GM19452 (cell line): ENCODE measurements at regions not wholly inside any gene's neighbourhood (a gene's known extent, or its start where the extent isn't known, plus 50 kb on each side); places are given as distances from the start of the nearest gene placed in this dataset.
"Not testable (repeated sequence)": the region's sequence is repeated elsewhere in the genome, so short reads cannot be mapped to it uniquely, and the experiment has no call there.

ENCODE experiments used
- ATAC-seq: cut with Tn5 transposase; IDR thresholded peaks from one replicate; pipeline ENCODE4 v1.9.1; 2021; ENCODE audit not compliant: unreplicated experiment

GRCh38 chr11:97729546-97730272, 1291.0 kb upstream of the CNTN5 start:
- no peak for ATAC-seq

GRCh38 chr11:97732011-97732632, 1288.6 kb upstream of the CNTN5 start:
- ATAC-seq, result no peak

GRCh38 chr11:97738751-97739150, 1282.0 kb upstream of the CNTN5 start:
- ATAC-seq, result no peak

GRCh38 chr11:97739932-97740800, 1280.6 kb upstream of the CNTN5 start:
- no peak for ATAC-seq

- ATAC-seq, result no peak
Observed at GRCh38 chr11:97740801-97741151, 1280.0 kb upstream of the CNTN5 start.

- no peak for ATAC-seq
Observed at GRCh38 chr11:97742717-97743116, 1278.0 kb upstream of the CNTN5 start.

GRCh38 chr11:97743205-97743742, 1277.5 kb upstream of the CNTN5 start:
- ATAC-seq, result no peak

GRCh38 chr11:97745515-97746050, 1275.2 kb upstream of the CNTN5 start:
- no peak for ATAC-seq

- ATAC-seq, result no peak
Observed at GRCh38 chr11:97746818-97747217, 1273.9 kb upstream of the CNTN5 start.

- no peak for ATAC-seq
Observed at GRCh38 chr11:97751405-97751804, 1269.3 kb upstream of the CNTN5 start.

- ATAC-seq, result no peak
Observed at GRCh38 chr11:97751952-97752351, 1268.8 kb upstream of the CNTN5 start.

- ATAC-seq, result no peak
Observed at GRCh38 chr11:97754976-97755375, 1265.8 kb upstream of the CNTN5 start.

GRCh38 chr11:97756571-97757335, 1264.0 kb upstream of the CNTN5 start:
- no peak for ATAC-seq

- ATAC-seq, result no peak
Observed at GRCh38 chr11:97761175-97761574, 1259.6 kb upstream of the CNTN5 start.

- no peak for ATAC-seq
Observed at GRCh38 chr11:97764193-97764592, 1256.6 kb upstream of the CNTN5 start.

GRCh38 chr11:97764605-97765004, 1256.1 kb upstream of the CNTN5 start:
- no peak for ATAC-seq

GRCh38 chr11:97770570-97770969, 1250.2 kb upstream of the CNTN5 start:
- no peak for ATAC-seq

GRCh38 chr11:97772705-97773104, 1248.0 kb upstream of the CNTN5 start:
- no peak for ATAC-seq

GRCh38 chr11:97784388-97784787, 1236.4 kb upstream of the CNTN5 start:
- ATAC-seq, result not testable (repeated sequence)

- no peak for ATAC-seq
Observed at GRCh38 chr11:97786961-97787360, 1233.8 kb upstream of the CNTN5 start.

GRCh38 chr11:97794876-97795275, 1225.9 kb upstream of the CNTN5 start:
- ATAC-seq, result no peak
